Upper lobe of left lung (tissue), 4 donors: ENCODE measurements at regions not wholly inside any gene's neighbourhood (a gene's known extent, or its start where the extent isn't known, plus 50 kb on each side); places are given as distances from the start of the nearest gene placed in this dataset.

Experiments used
- CTCF ChIP-seq, 6 experiments: fragments of 450-650 bp in 4 of 6; fragments of 200-600 bp in 2 of 6; sonication (generic) in 2 of 6; IDR thresholded peaks; one replicate each; pipeline ENCODE4 v1.5.1; 2016 to 2019; ENCODE audit warnings: antibody characterized with exemption in 6 of 6
- EP300 ChIP-seq, 4 donors: sonication (generic); formaldehyde crosslinking; IDR thresholded peaks; one replicate each; pipeline ENCODE4 v1.5.1; 2017; ENCODE audit warnings: antibody characterized with exemption in 4 of 4, control low read depth in 2 of 4
- POLR2A ChIP-seq, 4 donors: fragments of 450-650 bp; IDR thresholded peaks; one replicate each; pipeline ENCODE4 v1.5.1; 2016 to 2017; ENCODE audit warnings: antibody characterized with exemption in 4 of 4, mild to moderate bottlenecking in 2 of 4

DNA sequence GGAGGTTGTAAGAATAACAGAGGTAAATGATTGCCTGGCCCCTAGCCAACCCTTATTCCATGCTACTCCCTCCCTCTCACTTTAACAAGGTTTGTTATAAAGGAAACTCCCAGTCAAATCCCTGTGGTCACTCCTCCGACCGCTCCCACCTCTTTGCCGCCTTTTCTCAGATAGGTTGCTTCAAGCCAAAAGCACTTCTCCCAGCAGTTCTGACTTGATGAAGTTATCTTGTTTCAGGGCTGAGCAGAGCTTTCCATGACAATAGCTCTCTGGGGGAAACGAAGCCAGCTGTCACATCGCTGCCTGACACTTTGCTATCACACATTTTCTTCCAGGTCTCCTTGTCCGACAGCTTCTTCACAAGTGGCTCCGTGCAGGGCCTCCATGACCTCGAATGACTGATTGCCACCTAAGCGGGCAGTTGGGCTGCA is 278.6 kb downstream of the HAPSTR1 start:
- TF ChIP-seq CTCF (IDR thresholded peaks at IDR 0.05) = no peak
- TF ChIP-seq POLR2A (IDR thresholded peaks at IDR 0.05) = no peak
- TF ChIP-seq EP300 (IDR thresholded peaks at IDR 0.05) = no peak
